Prostate gland (tissue), 2 donors: ENCODE measurements at regions not wholly inside any gene's neighbourhood (a gene's known extent, or its start where the extent isn't known, plus 50 kb on each side); places are given as distances from the start of the nearest gene placed in this dataset.

ENCODE experiments used
- POLR2AphosphoS5 ChIP-seq: sonication (generic); formaldehyde crosslinking; IDR thresholded peaks from one replicate; pipeline ENCODE4 v1.6.1; 2017; ENCODE audit warnings: antibody characterized with exemption
- TF ChIP-seq, protein P1 (sequence below), 4 experiments: fragments of 200-600 bp in 2 of 4; fragments of 450-650 bp in 2 of 4; sonication (generic) in 2 of 4; IDR thresholded peaks; 1 replicate in 3 of 4; 2 replicates in 1 of 4; pipeline ENCODE4 v1.5.1; 2016 to 2019; ENCODE audit warnings: antibody characterized with exemption in 4 of 4, mild to moderate bottlenecking in 2 of 4, moderate library complexity in 2 of 4

DNA sequence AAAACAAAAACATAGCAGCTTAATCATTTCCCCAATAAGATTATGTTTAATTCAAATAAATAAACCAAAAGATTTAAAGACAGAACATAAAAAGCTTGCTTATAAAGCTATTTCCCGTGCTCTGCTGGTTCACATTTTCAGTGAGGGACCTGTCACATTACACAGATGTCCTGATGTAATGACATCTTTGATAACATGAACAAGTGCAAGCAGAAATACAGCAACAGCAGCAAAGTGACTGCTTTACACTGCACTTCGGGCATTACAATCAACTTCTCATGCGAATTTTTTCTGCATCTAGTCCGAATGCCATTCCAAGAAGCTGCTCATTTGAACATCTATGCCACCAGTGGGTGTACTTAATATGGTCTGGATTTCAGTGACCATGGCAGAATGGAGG lies 940.3 kb upstream of the IGFBP7 start:
- TF ChIP-seq, protein P1, sequence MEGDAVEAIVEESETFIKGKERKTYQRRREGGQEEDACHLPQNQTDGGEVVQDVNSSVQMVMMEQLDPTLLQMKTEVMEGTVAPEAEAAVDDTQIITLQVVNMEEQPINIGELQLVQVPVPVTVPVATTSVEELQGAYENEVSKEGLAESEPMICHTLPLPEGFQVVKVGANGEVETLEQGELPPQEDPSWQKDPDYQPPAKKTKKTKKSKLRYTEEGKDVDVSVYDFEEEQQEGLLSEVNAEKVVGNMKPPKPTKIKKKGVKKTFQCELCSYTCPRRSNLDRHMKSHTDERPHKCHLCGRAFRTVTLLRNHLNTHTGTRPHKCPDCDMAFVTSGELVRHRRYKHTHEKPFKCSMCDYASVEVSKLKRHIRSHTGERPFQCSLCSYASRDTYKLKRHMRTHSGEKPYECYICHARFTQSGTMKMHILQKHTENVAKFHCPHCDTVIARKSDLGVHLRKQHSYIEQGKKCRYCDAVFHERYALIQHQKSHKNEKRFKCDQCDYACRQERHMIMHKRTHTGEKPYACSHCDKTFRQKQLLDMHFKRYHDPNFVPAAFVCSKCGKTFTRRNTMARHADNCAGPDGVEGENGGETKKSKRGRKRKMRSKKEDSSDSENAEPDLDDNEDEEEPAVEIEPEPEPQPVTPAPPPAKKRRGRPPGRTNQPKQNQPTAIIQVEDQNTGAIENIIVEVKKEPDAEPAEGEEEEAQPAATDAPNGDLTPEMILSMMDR (IDR thresholded peaks at IDR 0.05), result no peak
- no peak for TF ChIP-seq POLR2AphosphoS5
